NOMO-1 (cell line): ENCODE measurements at regions not wholly inside any gene's neighbourhood (a gene's known extent, or its start where the extent isn't known, plus 50 kb on each side); places are given as distances from the start of the nearest gene placed in this dataset.

Experiments
- DNase-seq, 2 experiments: peaks; one replicate each; lab custom pipeline; 2025; ENCODE audit not compliant: unreplicated experiment in 2 of 2; lab: John Stamatoyannopoulos, UW

- DNase-seq = no peak
These were observed 123.2 kb upstream of the PRNP start for GRCh38 chr20:4563031-4563430.

GRCh38 chr20:4560667-4561066 is 125.6 kb upstream of the PRNP start:
- no peak for DNase-seq

- no peak for DNase-seq
These were observed 126.3 kb upstream of the PRNP start for GRCh38 chr20:4559906-4560305.

- no peak for DNase-seq
These were observed 127.2 kb upstream of the PRNP start for GRCh38 chr20:4559106-4559505.

- DNase-seq = no peak
These were observed 129.5 kb upstream of the PRNP start for GRCh38 chr20:4556781-4557180.

- DNase-seq = no peak
These were observed 130.9 kb upstream of the PRNP start for GRCh38 chr20:4555188-4555890.

- DNase-seq = no peak
These were observed 131.9 kb upstream of the PRNP start for GRCh38 chr20:4554346-4554745.

GRCh38 chr20:4552075-4552640 is 134.1 kb upstream of the PRNP start:
- DNase-seq = no peak

GRCh38 chr20:4550740-4551139 is 135.5 kb upstream of the PRNP start:
- DNase-seq = no peak

GRCh38 chr20:4549711-4550259 is 136.5 kb upstream of the PRNP start:
- DNase-seq = no peak

- DNase-seq = no peak
These were observed 137.7 kb upstream of the PRNP start for GRCh38 chr20:4548552-4548951.

GRCh38 chr20:4546786-4547185 is 139.5 kb upstream of the PRNP start:
- no peak for DNase-seq

- no peak for DNase-seq
These were observed 139.9 kb upstream of the PRNP start for GRCh38 chr20:4546342-4546741.

- no peak for DNase-seq
These were observed 140.7 kb upstream of the PRNP start for GRCh38 chr20:4545526-4545925.

- no peak for DNase-seq
These were observed 141.5 kb upstream of the PRNP start for GRCh38 chr20:4544765-4545164.

- no peak for DNase-seq
These were observed 144.0 kb upstream of the PRNP start for GRCh38 chr20:4542270-4542669.

GRCh38 chr20:4534315-4534714 is 151.9 kb upstream of the PRNP start:
- DNase-seq = no peak

GRCh38 chr20:4533368-4534133 is 152.7 kb upstream of the PRNP start:
- no peak for DNase-seq

GRCh38 chr20:4532772-4533171 is 153.5 kb upstream of the PRNP start:
- DNase-seq = no peak

- DNase-seq = no peak
These were observed 161.5 kb upstream of the PRNP start for GRCh38 chr20:4524792-4525191.

GRCh38 chr20:4524307-4524706 is 161.9 kb upstream of the PRNP start:
- DNase-seq = no peak

- no peak for DNase-seq
These were observed 163.9 kb upstream of the PRNP start for GRCh38 chr20:4522310-4522709.
